ENCODE measurements at regions not wholly inside any gene's neighbourhood (a gene's known extent, or its start where the extent isn't known, plus 50 kb on each side); places are given as distances from the start of the nearest gene placed in this dataset.

DNA sequence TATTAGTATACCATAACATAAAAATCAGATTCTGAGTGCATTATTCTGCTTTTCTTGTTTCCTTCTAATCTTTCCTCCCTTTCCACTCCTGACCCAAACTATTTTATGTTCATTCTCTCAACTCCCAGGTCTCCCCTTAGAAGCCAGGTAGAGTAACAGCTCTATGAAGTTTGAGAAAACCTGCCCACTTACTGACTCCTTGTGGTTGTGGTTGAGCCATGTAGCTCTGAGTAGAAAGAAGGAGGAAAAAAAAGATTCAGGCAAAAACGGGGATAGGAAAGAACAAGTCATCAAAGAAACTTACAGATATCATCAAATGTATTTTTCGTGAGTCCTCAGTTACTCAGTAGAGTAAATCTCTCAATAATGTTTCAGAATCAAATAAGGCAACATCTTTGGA lies 216.7 kb downstream of the PMP22 start:
- Histone ChIP-seq H3K27me3 (no peaks in the 10 kb centered on the region), H3K36me3 (no peaks in the 10 kb centered on the region), H3K27ac (no peak overlapping the region), H3K4me1 (no peaks in the 10 kb centered on the region), H3K9me3 (no peaks in the 10 kb centered on the region), H3K4me3 (no peak overlapping the region)
- TF ChIP-seq, protein P1, sequence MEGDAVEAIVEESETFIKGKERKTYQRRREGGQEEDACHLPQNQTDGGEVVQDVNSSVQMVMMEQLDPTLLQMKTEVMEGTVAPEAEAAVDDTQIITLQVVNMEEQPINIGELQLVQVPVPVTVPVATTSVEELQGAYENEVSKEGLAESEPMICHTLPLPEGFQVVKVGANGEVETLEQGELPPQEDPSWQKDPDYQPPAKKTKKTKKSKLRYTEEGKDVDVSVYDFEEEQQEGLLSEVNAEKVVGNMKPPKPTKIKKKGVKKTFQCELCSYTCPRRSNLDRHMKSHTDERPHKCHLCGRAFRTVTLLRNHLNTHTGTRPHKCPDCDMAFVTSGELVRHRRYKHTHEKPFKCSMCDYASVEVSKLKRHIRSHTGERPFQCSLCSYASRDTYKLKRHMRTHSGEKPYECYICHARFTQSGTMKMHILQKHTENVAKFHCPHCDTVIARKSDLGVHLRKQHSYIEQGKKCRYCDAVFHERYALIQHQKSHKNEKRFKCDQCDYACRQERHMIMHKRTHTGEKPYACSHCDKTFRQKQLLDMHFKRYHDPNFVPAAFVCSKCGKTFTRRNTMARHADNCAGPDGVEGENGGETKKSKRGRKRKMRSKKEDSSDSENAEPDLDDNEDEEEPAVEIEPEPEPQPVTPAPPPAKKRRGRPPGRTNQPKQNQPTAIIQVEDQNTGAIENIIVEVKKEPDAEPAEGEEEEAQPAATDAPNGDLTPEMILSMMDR (IDR thresholded peaks at IDR 0.05) = no peak
- intact Hi-C loops (cut with DNase I) = no loop called here
- DNase-seq (ENCODE audit: low spot score in 2 of 2) = no peak

DNA sequence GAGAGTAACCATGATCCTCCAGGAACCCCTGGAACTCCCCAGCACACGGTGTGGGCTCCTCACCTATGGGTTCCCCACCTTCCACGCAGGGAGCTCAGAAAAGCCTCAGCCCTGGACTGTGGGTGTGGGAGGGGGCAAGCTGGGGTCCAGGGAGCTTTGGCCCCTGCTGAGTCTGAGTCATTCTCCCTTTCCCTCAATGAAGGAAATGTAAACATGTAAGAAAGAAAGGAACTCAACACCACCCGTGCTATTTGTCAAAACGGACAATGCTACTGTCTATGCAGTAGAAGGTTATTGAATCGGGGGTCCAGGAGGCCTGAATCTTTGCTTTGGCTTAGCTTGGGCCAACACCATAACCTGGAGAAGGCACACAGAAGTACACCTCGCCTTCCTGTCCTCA lies 222.8 kb downstream of the PMP22 start:
- no peak overlapping the region for H3K27ac ChIP-seq
- no peak overlapping the region for H3K4me3 ChIP-seq
- H3K4me1 ChIP-seq = no peaks in the 10 kb centered on the region
- no peaks in the 10 kb centered on the region for H3K27me3 ChIP-seq
- no peaks in the 10 kb centered on the region for H3K9me3 ChIP-seq
- intact Hi-C loops (cut with DNase I) = no loop called here
- no peak for DNase-seq (ENCODE audit: low spot score in 2 of 2)
- TF ChIP-seq, protein P1 (IDR thresholded peaks at IDR 0.05) = no peak
- no peaks in the 10 kb centered on the region for H3K36me3 ChIP-seq

DNA sequence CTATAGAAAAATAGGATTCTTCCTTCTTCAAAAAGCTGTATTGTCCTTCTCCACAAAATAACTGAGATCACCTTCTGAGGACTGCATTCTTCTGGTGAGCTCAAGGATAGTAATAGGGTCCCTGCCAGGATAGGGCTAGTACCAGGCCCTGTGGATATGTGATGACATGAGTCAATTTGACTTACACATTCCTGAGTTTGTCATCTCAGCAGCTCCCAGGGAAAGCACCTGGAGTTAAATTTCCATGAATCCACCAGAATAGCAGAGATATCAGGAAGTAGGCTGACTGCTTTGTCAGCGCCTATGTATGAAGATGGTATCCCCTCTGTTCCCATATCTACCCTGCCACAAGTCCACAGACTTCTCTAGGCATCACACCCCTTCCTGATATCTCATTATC lies 225.8 kb downstream of the PMP22 start:
- no peak overlapping the region for H3K4me3 ChIP-seq
- TF ChIP-seq, protein P1 (IDR thresholded peaks at IDR 0.05) = no peak
- no peaks in the 10 kb centered on the region for H3K36me3 ChIP-seq
- no peaks in the 10 kb centered on the region for H3K9me3 ChIP-seq
- H3K27ac ChIP-seq = no peak overlapping the region
- no peaks in the 10 kb centered on the region for H3K27me3 ChIP-seq
- intact Hi-C loops (cut with DNase I) = no loop called here
- H3K4me1 ChIP-seq = no peaks in the 10 kb centered on the region
- no peak for DNase-seq (ENCODE audit: low spot score in 2 of 2)

DNA sequence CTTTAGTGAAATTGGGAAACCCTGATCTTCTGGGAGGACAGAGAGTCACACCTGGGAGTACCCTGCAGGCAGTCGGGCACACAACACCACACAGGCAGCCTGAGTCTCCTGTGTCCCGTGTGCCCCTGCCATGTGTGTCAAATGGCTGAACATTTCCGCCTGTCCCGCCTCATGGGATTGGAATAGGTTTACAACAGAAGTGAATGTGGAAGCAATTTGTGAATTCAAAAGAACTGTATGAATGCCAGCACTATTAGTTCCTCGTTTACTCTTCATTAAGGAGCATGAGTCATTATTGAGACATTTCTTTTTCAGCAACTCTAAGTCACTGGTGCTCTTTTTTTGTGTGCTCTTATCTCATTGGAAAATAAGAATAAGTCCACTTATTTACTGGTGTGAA lies 226.5 kb downstream of the PMP22 start:
- TF ChIP-seq, protein P1 (IDR thresholded peaks at IDR 0.05) = no peak
- no peak for DNase-seq (ENCODE audit: low spot score in 2 of 2)

DNA sequence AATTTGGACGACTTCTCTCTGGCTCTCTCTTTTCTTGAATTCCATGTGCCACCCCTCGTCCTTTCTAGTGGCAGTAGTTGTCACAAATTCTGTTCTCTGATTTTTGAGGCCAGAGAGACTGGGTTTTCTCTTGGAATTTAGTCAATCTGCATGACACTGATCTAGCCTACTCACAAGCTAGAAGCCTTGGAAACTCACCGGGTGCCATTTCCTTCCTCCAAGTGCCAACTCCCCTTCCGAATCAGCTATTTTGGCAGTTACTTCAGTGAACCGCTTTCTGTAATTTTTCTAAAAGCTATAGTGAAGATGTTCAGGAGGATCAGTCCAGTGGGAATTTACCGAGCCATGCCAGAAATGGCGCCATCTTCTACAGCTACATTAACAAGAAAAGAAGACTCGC lies 228.9 kb downstream of the PMP22 start:
- DNase-seq (ENCODE audit: low spot score in 2 of 2) = no peak
- H3K4me3 ChIP-seq = no peak overlapping the region
- TF ChIP-seq, protein P1 (IDR thresholded peaks at IDR 0.05) = no peak
- intact Hi-C loops (cut with DNase I) = no loop called here
- no peaks in the 10 kb centered on the region for H3K9me3 ChIP-seq
- no peaks in the 10 kb centered on the region for H3K4me1 ChIP-seq
- no peak overlapping the region for H3K27ac ChIP-seq
- H3K27me3 ChIP-seq = no peaks in the 10 kb centered on the region
- H3K36me3 ChIP-seq = no peaks in the 10 kb centered on the region

More for the DNA sequence above, 226.5 kb downstream of the PMP22 start:
- H3K27me3 ChIP-seq = no peaks in the 10 kb centered on the region
- H3K4me1 ChIP-seq = no peaks in the 10 kb centered on the region
- H3K4me3 ChIP-seq = no peak overlapping the region
- intact Hi-C loops (cut with DNase I) = no loop called here
- no peaks in the 10 kb centered on the region for H3K36me3 ChIP-seq
- H3K27ac ChIP-seq = no peak overlapping the region
- no peaks in the 10 kb centered on the region for H3K9me3 ChIP-seq

DNA sequence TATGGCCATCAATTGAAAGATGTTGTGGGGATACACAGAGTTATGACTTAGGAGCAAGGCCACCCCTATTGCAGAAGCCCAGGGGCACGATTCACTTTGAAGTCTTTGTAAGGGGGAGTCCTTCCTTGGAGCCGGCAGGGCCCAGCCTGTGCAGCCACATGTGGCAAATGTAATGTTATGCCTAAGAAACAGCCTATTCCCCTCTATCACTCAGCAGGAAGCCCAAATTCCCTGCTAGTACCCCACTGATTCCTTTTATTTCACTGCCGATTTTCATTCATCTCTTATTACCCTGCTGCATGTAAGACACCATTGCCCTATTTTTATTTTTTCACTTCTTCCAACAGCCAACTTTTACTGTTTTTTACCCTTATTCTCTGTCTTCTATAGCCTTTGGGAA lies 233.2 kb downstream of the PMP22 start:
- TF ChIP-seq, protein P1 (IDR thresholded peaks at IDR 0.05) = no peak
- intact Hi-C loops (cut with DNase I) = no loop called here
- H3K4me3 ChIP-seq = no peak overlapping the region
- H3K36me3 ChIP-seq = no peaks in the 10 kb centered on the region
- H3K27me3 ChIP-seq = no peaks in the 10 kb centered on the region
- DNase-seq (ENCODE audit: low spot score in 2 of 2) = no peak
- no peak overlapping the region for H3K27ac ChIP-seq
- no peaks in the 10 kb centered on the region for H3K4me1 ChIP-seq
- no peaks in the 10 kb centered on the region for H3K9me3 ChIP-seq

Data from ascending aorta (tissue), 2 donors.